ENCODE measurements at regions not wholly inside any gene's neighbourhood (a gene's known extent, or its start where the extent isn't known, plus 50 kb on each side); places are given as distances from the start of the nearest gene placed in this dataset.

DNA sequence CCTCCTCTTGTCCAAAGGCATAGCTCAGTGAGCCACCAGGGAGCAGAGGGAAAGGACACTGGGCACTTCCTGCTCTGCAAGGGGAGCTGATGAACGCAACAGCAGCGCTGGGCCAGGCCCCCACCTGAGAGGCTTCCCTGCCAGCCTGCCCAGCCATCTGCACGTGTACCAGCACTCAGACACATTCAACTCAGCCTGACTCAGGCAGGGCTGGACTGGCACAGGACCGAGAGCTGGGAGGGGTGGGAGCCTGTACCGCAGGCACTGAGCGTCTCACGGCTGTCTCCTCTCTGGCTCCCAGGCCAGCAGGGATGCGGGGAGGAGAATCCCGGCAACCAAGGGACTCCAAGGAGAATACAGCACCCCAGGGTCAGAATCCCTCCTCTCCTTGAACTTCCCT is 411.8 kb downstream of the CTTN start:
- DNase-seq = no peak

DNA sequence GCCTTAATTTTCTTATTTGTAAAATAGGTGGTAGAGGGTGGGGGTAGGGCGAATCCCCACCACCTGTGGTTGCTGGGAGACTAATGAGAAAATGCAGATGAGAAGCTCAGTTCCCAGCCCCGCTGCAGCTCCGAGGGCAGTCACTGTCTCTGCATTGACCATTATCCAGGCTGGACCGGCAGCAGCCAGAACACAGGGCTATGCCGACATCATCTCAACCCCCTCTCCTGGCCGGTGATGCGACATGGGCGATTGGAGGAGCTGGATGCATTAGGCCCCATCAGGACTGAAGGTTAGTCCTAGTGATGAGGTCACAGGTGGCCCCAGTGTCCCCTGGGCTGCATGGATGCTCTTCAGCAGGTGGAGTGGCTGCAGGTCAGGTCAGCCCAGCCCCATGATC is 412.4 kb downstream of the CTTN start:
- no peak for DNase-seq

DNA sequence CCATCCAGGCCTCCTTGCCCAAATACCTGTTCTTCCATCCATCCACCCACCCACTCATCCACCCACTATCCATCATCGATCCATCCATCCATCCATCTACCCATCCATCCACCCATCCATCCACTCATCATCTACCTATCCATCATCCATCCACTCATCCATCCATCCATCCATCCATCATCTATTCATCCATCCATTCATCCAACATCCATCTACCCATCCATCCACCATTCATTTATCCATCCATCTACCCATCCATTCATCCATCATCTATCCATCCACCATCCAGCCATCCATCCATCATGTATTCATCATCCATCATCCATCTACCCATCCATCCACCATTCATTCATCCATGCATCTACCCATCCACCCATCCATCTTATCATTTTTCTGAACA is 413.2 kb downstream of the CTTN start:
- DNase-seq = no peak

DNA sequence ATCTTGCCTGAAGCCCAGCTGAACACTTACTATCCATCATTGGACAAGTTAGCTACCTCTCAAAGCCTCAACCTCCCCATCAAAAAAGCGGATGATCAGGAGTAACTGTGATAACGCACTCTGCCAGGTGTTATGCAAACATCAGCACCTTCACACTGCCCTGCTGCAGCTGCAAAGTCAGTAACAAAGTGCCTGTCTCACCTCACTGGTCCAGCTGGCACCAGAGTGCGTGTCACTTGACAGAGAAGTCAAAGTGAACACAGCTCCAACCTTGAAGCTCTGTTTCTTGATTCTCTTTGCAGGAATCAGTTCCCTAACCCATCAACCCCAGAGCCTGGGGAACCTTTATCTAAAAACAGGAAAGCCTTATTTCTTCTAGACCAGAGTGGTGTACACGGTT is 413.6 kb downstream of the CTTN start:
- DNase-seq = no peak

DNA sequence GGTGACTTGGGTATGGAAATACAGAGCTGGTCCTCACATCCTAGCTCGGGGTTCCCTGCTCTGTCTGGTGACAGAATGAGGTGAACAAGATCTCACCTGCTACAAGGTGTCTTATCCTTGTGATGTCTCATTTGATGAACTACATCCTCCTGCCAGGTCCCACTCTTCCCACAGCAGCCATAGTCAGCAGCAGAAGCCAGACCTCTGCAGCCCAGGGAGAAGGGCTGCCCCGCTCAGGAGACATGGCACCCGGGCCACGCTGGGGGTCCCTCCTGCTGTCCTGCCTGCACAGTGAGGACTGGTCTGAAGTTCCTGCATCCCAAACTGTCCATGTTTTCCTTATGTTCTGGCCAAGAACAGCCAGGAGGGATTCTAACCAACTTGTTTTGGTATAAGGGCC is 414.1 kb downstream of the CTTN start:
- DNase-seq = no peak

DNA sequence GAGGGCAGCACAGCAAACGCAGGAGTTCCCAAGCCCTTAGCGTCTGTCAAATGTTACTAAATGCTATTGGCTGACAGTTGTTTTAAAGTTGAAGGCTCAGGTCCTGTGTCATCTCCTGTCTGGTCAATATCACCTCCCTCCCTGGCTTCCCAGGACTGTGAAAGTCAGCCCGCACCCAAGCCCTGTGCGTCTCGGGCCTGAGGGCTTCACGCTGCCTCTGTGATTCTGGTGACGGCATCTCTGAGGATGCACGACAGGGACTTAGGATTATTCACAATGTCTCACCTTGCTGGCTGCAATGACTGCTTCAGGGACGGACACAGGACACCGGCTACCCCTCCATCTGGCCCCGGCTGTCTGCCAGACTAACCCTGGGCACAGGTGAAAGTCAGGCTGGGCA is 415.3 kb downstream of the CTTN start:
- no peak for DNase-seq

DNA sequence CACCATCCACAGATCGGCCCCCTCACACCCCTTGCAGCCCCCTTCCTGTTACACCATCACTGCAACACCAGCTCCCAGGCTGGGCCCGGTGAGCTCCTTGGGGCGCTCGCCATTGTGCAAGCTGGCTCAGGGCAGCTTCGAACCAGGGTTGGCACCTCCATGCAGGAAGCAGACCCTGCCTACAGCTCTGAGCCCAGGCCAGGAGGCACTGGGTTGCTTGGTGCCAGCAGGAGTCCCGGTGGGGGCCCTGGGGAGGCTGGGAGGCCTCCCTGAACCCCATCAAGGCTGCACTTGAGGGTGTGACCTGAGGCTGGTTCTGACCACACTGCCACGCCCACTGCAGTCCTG is 417.1 kb downstream of the CTTN start:
- no peak for DNase-seq

DNA sequence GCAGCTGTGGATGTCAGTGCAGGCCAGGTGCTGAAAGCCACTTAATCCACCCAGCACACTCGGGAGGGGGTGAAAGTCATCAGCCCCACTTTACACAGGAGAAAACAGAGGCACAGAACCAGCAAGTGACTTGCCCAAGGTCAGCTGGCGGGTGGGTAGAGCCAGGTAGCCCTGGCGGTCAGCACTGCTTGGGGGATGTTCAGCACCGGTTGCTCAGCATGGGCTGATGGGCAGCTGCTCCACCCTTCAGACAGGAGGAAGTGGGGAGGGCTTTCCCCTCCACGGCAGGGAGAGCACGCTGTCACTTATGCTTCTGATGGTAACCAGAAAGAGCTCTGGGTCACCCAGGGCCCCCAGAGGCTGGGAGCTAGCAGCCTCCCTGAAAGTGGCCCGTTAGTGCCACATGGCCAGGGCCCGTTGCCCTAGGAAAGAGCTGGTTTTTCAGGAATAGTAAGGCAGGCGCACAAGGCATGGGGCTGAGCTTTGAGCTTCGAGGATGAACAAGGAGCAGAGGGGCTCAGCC is 417.9 kb downstream of the CTTN start:
- DNase-seq = no peak

DNA sequence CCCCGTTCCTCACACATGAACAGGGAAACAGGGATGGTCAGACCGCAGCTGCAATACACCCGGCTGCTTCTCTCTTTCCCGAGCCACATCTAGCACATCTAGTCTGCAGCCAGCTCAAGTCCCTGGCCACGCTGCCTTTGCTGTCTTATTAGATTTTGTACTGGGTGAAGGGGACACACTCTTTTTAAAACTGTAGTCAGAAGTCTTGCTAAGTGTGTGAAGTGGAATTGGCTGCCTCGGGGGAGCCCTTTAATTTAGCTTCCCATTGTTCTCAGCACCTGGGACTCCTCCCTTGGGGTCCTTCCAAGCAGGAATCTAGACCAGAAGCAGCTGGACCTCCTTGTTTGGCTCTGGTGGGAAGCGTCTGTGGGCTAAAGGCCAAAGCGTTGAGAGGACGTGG is 420.0 kb downstream of the CTTN start:
- no peak for DNase-seq

DNA sequence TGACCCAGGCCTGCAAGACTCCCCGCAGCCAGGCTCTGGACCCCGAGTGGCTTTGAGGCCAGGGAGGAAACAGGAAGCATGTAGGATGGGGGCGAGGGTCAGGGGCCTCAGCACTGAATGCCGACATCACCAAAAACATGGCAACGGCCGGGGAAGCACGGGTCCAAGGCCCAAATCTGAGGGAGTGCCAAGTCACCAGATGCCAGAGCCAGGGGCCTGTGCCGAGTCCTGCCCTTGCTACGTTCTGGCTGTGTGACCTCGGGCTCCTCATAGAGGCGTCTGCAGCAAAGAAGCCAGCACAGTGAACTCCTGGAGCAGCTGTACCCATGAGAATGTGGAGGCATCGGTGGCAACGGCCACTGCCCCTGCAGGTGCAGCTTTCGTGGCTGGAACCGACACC is 420.7 kb downstream of the CTTN start:
- no peak for DNase-seq

DNA sequence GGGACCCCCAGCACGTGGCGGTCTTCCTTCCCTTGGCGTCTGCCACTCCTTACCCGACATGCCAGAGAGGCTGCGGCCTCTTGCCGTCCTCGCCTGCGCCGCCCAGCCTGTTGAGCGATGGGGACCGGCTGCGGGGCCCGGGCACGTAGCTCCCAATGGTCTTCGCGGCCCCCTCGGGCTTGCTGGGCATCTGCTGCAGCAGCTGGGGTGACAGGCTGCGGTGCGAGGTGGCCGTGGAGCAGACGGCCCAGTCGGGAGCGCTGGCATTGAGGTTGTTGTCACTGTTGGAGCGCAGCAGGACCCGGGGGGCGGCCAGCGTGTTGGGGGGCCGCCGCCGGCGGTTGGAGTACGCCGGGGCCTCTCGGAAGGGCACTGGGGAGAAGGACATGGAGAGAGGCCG is 422.0 kb downstream of the CTTN start:
- DNase-seq = no peak

DNA sequence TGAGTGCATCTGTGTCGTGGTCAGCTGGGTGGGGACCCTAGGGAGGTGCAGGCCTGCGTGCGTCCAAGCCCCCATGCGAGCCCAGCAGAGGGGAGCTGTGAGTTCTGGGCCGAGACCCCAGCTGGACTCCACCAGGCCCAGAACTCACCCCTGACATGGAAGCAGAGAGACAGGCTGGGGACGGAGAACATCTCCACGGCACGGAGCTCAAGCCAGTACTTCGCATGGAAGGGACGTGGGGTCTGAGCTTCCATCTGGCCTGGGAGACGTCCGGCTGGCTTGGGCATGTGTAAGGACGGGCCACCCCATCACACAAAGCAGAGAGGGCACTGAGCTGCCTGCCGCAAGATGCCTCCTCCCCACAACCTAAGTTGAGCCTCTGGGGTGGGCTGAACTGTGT is 422.4 kb downstream of the CTTN start:
- DNase-seq = no peak

DNA sequence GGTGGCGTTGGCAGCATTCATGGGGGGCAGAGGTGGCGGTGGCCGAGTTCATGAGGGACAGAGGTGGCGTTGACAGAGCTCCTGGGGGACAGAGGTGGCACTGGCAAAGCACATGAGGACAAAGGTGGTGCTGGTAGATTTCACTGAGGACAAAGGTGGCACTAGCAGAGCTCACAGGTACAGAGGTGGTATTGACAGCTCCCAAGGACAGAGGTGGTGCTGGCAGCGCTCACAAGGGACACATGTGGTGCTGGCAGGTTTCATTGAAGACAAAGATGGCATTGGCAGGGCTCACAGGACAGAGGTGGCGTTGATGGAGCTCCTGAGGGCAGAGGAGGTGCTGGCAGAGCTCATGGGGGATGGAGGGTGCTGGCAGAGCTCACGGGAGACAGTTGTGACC is 425.4 kb downstream of the CTTN start:
- DNase-seq = no peak

DNA sequence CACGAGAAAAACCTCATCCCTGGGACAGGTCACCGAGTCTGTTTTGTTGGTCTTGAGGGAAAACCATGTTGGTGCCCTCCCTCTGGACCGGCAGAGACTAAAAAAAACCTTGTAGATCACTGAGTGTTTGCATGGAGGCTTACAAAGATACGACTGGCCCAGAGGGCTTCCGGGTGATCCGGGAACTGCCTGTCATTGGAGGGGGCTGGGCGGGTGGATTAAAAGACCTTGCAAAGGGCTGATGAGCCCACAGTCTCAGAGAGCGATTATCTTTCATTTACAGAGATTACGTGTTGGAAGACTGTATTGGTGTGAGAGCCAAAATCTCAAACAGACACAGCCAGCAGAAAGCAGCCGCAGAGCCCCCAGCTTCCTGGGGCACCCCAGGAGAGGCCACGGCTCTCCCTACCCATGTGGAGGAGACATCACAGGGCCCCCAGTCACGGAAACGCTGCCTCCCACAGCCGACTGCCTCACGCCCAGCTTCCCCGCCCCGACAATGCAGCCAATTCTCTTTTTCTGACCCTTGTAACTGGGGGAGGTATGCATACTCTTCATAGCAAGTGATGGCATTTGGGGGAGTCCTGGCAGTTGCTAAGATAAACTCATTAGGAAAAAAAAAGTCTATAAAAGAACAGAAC is 426.4 kb downstream of the CTTN start:
- DNase-seq = no peak

DNA sequence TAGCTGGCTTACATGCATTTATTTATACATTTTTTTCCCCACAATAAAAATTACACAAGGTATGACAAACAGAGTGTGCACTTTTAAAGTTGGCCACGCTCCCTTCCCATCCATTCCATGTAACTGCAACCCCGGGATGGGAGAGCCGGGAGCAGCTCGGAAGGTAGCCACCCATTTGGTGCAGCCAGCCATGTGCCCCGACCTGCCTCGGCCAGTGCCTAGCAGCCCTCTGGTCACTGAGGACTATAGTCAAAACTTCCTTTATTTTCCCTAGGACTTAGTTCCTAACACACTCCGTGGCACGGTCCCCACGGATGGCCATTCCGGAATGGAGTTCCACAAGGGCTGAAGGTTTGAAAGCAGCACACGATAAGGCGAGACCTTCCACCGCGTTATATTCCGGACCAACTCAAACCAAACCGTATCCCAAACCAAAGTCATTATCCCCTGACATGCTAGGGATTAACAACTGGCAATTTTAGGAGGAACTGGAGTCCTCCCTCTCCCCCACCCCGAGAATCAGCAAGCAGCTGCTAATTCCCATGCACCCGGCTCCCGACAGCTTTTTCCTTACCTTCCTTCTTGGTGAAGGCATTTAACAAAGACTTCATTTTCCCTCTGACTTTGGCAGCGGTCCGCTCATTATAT is 426.4 kb downstream of the SHANK2 start:
- no peak for DNase-seq

DNA sequence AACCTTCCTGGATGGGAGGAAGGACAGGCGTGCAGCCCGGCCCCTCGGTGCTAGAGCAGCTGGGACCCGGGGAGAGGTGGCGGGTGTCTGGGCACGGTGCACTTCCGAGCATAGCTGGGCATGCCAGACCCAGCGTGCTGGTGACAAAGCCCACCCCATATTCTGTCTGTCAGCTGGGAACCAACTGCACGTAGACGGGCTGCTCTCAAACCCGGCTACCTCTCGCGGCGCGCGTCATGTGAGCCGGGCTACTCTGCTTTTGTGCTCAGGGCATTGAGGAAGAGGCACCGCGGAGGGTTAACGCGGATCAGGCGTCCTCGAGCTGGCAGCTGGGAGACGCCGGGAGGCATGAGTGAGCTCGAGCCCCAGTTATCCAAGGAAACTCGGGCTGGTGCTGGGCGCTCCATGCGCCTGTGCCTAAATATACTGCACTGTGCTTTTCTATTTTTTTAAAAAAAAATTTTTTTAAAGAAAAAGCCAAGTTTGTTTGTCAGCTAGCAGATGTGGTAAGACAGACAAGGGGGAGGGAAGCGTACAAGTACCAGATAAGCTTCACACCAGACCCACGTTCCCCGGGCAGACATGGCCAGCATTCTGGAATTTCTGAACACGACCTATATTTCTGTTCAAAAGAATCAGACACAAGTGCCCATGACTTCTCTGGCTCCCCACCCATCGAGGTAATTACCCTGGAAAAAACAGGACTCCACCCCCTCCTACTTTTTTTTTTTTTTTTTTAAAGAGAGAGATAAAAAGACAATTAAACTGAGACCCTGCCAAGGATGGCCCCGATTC is 425.6 kb downstream of the SHANK2 start:
- DNase-seq = no peak

DNA sequence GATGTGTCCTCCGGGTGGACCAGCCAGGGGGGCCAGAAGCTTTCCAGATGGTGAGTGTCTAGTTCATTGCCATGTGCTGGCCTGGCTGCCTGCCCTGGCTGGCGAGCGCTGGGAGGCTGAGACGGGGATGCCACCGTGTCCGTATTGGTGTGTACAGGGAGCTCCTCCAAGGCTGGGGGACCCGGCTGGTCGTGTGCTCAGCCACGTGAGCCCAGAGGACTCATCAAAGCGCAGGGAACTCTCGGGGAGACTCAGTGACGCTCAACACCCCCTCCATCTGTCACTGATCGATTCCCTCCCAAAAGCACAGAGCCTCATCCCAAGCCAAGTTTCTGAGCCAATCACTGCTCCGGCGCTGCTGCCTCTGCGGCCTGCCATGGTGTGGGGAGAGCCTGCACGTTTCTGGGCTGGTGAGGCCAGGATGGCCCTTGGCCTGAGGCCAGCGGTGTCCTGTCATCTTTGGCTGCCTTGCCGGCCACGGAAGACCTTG is 423.7 kb downstream of the SHANK2 start:
- DNase-seq = no peak

DNA sequence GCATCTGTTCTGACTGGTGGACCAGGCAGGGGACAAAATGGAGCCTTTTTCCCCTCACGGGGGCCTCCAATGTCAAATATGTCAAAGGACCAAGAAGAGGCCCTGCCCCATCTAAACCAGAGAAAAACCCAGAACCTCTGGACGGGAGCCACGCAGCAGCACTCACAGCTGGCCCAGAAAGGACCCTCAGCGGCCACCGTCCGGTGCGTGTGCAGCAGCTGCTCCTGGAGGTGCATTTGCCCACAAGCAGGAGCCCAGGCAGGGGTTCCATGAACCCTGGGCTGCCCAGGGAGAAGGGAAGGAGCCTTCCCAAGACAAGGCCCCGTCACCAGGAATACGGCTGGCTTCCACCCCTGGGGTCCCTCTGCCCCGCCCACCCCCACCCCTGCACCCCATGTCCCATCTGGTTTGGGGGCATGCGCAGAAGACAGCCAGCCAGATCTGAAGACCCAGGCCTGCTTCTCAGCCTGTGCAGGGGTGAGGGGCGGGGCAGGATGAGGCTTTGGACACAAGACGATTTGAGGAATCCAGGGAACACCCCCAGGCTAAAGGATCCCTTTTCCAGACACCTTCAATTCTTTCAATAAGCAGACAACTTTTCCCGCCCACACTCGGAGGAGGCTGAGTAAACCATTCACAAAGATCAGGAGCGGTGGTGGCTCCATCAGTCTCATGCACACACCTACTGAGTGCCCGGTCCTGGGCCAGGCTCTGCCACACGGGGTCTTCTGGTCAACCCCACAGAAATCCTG is 423.1 kb downstream of the SHANK2 start:
- DNase-seq = no peak

DNA sequence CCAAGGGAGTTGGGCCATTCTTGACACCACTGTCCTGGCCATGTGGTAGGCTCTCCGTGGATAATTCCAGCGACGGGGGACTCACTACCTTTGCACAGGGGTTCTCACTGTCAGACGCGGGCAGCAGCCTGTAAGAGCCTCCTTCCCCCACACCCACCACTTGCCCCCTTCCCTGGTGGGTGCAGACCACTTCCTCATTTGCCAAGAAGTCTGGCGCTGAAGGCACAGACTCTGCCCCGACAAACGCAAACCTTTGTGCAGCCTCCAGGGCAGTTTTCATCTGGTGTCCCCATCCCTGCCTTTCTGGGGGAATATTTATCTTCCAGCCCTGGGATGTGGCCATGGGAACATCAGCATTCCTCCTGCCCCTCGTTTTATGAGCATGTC is 422.5 kb downstream of the SHANK2 start:
- no peak for DNase-seq

DNA sequence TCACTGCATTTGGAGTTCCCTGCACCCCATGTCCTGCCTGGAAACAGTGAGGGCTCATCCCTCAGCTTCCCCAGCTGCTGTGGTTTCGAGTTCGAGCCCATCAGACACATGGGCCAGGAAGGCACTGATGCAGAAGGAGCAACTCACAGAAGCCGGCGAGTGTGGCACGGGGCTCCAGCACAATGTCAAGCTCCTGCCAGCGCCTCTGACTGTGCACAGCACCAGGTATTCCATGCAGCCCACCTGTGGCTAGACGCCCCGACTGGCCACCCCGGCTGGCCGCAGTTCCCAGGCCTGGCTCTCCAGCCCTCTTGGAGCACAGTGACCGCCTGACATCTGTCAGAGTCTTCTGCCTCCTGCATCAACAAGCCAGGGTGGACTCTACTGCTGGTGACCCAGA is 419.4 kb downstream of the SHANK2 start:
- no peak for DNase-seq

DNA sequence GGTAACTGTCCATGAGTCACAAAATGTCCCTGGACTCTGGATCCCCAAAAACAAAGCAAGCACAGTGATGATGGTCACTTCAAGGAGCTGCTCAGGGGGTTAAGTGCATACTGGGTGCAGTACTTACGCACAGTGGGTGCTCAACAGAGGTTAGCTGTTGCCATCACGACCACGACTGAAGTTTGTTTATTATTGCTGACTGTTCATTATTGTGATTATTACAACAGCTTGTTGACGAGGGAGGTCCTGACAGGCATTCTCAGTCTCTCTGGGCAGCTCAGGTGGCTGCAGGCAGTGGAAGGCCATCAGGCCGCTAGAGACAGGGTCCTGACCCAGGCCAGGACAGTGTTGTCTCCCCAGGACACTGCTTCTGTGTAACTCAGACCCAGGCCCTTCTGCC is 418.8 kb downstream of the SHANK2 start:
- no peak for DNase-seq

DNA sequence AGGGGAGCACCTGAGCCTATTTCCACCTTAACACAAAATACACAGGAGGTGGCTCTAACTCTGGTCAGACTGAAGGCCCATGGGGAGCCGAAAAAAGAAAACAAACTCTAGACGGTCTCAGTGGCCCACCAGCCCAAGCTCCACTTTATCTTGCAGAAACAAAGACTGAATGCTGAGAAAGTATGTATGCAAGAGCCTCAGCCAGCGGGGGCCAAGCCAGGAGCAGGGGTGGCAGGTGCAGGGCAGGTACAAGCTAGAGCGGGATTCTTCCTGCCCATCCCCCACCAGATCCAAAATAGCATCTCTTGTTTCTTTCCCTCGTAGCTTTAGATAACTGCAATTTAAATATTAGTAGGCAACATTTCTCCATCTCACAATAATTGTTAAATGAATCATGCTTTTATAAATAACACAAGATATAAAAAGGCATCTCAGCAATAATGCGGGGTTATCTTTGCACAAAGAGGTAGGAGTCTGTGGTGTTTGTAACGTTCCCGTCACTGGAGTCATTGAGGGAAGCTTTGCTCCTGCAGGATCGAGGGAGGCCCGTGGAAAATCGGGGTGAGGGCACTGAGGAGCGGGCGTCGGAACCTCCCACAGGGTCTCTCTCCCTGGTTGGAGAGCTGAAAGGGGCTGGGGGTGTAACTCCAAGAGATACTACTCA is 418.0 kb downstream of the SHANK2 start:
- no peak for DNase-seq

All from COR-L47 (cell line).